ENCODE measurements at regions not wholly inside any gene's neighbourhood (a gene's known extent, or its start where the extent isn't known, plus 50 kb on each side); places are given as distances from the start of the nearest gene placed in this dataset.

DNA sequence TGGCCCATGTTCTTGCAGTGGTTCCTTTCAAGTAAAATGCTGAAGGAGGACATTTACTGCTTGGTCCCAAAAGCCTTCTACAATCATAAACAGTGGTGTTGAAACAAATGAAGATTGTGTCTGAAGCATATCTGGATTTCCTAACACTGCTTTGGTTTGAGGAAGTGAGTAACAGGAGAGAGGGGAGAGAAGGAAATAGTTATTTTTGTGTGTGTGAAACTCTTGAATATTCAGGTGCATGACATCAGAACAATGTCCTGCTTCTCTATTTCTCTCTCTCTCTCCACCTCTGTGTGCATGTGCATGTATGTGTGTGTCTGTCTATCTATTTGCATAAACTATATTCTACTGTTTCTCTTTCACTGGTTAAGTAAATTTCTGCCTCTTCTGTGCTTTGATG, 61.4 kb upstream of the TNFSF18 start:
- TF ChIP-seq, protein P1, sequence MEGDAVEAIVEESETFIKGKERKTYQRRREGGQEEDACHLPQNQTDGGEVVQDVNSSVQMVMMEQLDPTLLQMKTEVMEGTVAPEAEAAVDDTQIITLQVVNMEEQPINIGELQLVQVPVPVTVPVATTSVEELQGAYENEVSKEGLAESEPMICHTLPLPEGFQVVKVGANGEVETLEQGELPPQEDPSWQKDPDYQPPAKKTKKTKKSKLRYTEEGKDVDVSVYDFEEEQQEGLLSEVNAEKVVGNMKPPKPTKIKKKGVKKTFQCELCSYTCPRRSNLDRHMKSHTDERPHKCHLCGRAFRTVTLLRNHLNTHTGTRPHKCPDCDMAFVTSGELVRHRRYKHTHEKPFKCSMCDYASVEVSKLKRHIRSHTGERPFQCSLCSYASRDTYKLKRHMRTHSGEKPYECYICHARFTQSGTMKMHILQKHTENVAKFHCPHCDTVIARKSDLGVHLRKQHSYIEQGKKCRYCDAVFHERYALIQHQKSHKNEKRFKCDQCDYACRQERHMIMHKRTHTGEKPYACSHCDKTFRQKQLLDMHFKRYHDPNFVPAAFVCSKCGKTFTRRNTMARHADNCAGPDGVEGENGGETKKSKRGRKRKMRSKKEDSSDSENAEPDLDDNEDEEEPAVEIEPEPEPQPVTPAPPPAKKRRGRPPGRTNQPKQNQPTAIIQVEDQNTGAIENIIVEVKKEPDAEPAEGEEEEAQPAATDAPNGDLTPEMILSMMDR (IDR thresholded peaks at IDR 0.05): no peak
- Mint-ChIP-seq H3K4me1 (ENCODE audit: low read depth) (peaks cover 2% of the 10 kb centered on the region), H3K9me3 (ENCODE audit: low read depth) (peaks cover 12% of the 10 kb centered on the region), H3K4me3 (ENCODE audit: unreplicated experiment) (no peak overlapping the region), H3K27me3 (ENCODE audit: low read depth) (no peaks in the 10 kb centered on the region), H3K36me3 (ENCODE audit: low read depth) (peaks cover 7% of the 10 kb centered on the region), H3K27ac (ENCODE audit: unreplicated experiment) (no peak overlapping the region)
- DNase-seq (ENCODE audit: low spot score): no peak

DNA sequence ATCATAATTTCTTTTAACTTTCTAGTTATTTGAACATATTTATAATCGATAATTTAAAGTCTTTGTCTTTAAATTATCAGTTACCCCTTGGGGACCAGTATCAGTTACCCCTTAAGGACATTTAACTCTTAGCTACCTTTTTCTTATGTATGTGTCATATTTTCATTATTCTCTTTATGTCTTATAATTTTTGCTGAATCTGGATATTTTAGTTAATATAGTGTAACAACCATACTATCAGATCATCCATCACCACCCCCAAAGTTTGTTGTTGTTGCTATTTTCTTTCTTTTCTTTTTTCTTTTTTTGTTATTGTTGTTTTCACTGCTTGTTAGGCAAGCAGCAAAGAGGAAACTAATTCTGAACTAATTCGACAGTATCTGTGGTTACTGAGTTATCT, 57.0 kb upstream of the TNFSF18 start:
- TF ChIP-seq, protein P1 (IDR thresholded peaks at IDR 0.05): no peak
- no peak overlapping the region for H3K27ac Mint-ChIP-seq (ENCODE audit: unreplicated experiment)
- no peaks in the 10 kb centered on the region for H3K4me1 Mint-ChIP-seq (ENCODE audit: low read depth)
- no peak overlapping the region for H3K4me3 Mint-ChIP-seq (ENCODE audit: unreplicated experiment)
- H3K27me3 Mint-ChIP-seq (ENCODE audit: low read depth): no peaks in the 10 kb centered on the region
- H3K36me3 Mint-ChIP-seq (ENCODE audit: low read depth): peaks cover 7% of the 10 kb centered on the region
- no peak for DNase-seq (ENCODE audit: low spot score)
- H3K9me3 Mint-ChIP-seq (ENCODE audit: low read depth): peaks cover 25% of the 10 kb centered on the region

DNA sequence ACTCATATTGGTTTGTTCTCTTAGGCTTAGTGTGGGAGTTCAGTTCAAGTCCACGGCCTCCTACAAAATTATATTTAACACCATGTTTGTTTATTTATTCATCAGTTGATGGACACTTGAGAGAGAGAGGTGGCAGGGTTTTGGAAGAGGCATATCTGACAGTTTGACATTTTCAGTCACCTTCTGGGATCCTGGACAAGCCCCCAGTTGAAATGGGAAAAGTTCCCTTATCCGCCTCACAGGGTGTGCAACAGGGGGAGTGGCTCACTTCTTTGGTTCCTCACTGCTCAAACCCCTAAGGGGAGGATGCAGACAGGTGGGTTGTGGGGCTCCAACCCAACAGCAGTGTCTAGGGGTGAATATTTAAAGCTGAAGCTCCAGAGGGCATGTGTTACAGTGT, 52.3 kb upstream of the TNFSF18 start:
- Mint-ChIP-seq H3K9me3 (ENCODE audit: low read depth) (peaks cover 23% of the 10 kb centered on the region), H3K27ac (ENCODE audit: unreplicated experiment) (no peak overlapping the region), H3K36me3 (ENCODE audit: low read depth) (peaks cover 6% of the 10 kb centered on the region), H3K4me1 (ENCODE audit: low read depth) (no peaks in the 10 kb centered on the region), H3K4me3 (ENCODE audit: unreplicated experiment) (no peak overlapping the region), H3K27me3 (ENCODE audit: low read depth) (no peaks in the 10 kb centered on the region)
- no peak for DNase-seq (ENCODE audit: low spot score)
- TF ChIP-seq, protein P1 (IDR thresholded peaks at IDR 0.05): no peak

DNA sequence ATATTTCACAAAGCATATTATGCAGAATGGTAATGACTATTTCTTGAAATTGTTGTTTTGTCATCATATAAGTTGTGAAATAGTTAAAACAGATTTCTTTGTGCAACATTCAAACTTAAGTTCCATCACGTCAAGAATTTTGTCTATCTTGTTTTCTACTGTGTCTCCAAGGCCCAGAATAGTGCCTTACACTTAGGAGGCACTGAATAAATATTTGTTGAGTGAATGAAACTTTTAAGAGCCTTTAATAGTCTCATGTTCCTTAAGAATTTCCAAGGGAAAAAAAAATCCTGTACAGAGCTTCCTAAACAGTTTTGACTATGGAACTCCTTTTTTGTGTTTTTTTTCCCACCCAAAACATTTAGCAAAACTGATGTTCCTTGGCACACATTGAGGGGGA, 50.8 kb upstream of the TNFSF18 start:
- H3K36me3 Mint-ChIP-seq (ENCODE audit: low read depth): no peaks in the 10 kb centered on the region
- TF ChIP-seq, protein P1 (IDR thresholded peaks at IDR 0.05): no peak
- no peak overlapping the region for H3K4me3 Mint-ChIP-seq (ENCODE audit: unreplicated experiment)
- no peaks in the 10 kb centered on the region for H3K4me1 Mint-ChIP-seq (ENCODE audit: low read depth)
- H3K27me3 Mint-ChIP-seq (ENCODE audit: low read depth): no peaks in the 10 kb centered on the region
- no peak overlapping the region for H3K27ac Mint-ChIP-seq (ENCODE audit: unreplicated experiment)
- peaks cover 14% of the 10 kb centered on the region for H3K9me3 Mint-ChIP-seq (ENCODE audit: low read depth)
- DNase-seq (ENCODE audit: low spot score): no peak

DNA sequence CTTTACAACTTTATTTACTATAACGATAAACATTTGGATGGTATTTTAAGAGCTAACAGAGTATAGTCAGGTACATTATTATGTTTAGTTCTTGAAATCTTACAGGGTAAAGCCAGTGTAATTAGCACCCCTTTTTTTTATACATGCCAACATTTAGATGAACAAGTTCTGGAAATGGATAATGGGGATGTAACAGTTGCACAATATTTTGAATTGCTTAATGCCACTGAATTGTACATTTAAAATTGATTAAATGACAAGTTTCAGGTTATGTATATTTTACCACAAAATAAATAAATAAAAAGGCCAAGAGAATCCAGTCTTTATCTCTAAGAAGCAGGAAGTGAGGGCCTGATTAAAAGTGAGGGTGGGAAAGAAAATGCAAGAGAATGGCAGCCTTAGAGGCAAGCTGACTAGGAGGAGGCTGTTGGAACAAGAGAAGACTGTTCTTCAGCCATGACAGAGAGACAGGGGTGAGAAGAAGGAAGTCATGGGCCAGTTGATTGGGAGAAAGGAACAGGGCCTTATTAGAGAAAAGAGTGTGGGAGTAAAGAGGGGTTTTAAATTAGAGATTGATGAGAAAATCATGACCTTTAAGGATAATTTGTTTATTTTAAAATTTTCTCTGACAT, 49.9 kb upstream of the TNFSF18 start:
- Mint-ChIP-seq H3K9me3 (ENCODE audit: low read depth) (peaks cover 14% of the 10 kb centered on the region), H3K36me3 (ENCODE audit: low read depth) (no peaks in the 10 kb centered on the region), H3K4me3 (ENCODE audit: unreplicated experiment) (no peak overlapping the region), H3K27me3 (ENCODE audit: low read depth) (no peaks in the 10 kb centered on the region), H3K4me1 (ENCODE audit: low read depth) (no peaks in the 10 kb centered on the region), H3K27ac (ENCODE audit: unreplicated experiment) (no peak overlapping the region)
- DNase-seq (ENCODE audit: low spot score): no peak
- TF ChIP-seq, protein P1 (IDR thresholded peaks at IDR 0.05): no peak
